Right lobe of liver (tissue), 6 donors: ENCODE measurements at regions not wholly inside any gene's neighbourhood (a gene's known extent, or its start where the extent isn't known, plus 50 kb on each side); places are given as distances from the start of the nearest gene placed in this dataset.

Experiments used
- ATAC-seq, 4 donors: fragments of 200-7000 bp; cut with Tn5 transposase; one replicate each; pipeline ENCODE4 v1.9.1; 2020; ENCODE audit warnings: mild to moderate bottlenecking in 4 of 4, moderate library complexity in 4 of 4
- DNase-seq, 3 donors: peaks; one replicate each; pipeline ENCODE4 v3.0.0-alpha.2; 2020
- H3K27ac ChIP-seq, 3 donors: fragments of 200-600 bp; one replicate each; pipeline ENCODE4 v1.8.0; 2022
- H3K27me3 ChIP-seq, 2 donors: fragments of 200-600 bp; one replicate each; pipeline ENCODE4 v1.8.0; 2022
- H3K36me3 ChIP-seq, 4 donors: fragments of 200-600 bp; sonication (generic) in 1 of 4; one replicate each; pipeline versions ENCODE4 v1.5.1 to v1.8.0; 2017 to 2022; ENCODE audit warnings: control low read depth in 1 of 4
- H3K4me1 ChIP-seq, 4 donors: fragments of 200-600 bp; sonication (generic) in 1 of 4; one replicate each; pipeline versions ENCODE4 v1.5.1 to v1.8.0; 2017 to 2022; ENCODE audit warnings: control low read depth in 1 of 4
- H3K4me3 ChIP-seq, 3 donors: fragments of 200-600 bp; one replicate each; pipeline ENCODE4 v1.8.0; 2022
- H3K9me3 ChIP-seq, 4 donors: fragments of 200-600 bp; sonication (generic) in 1 of 4; one replicate each; pipeline versions ENCODE4 v1.5.1 to v1.8.0; 2017 to 2022; ENCODE audit warnings: control low read depth in 1 of 4
- POLR2A ChIP-seq: fragments of 450-650 bp; IDR thresholded peaks from one replicate; pipeline ENCODE4 v1.6.1; 2017; ENCODE audit warnings: antibody characterized with exemption, mild to moderate bottlenecking
- WGBS: methylation state at CpG from one replicate; pipeline ENCODE4 v1.1.6; 2018; ENCODE audit warnings: low coverage, low lambda C conversion rate; ENCODE audit not compliant: insufficient coverage; ENCODE audit errors: missing lambda C conversion rate; 5-methylcytosine and 5-hydroxymethylcytosine counted together
- intact Hi-C, 2 donors: fragments of 100-400 bp; cut with DNase I; formaldehyde crosslinking; loops; one replicate each; pipeline versions ENCODE4 v1.11.2 to v1.14.1; 2022
- TF ChIP-seq, protein P1 (sequence below), 4 donors: fragments of 200-600 bp in 3 of 4; fragments of 450-650 bp in 1 of 4; IDR thresholded peaks; one replicate each; pipeline versions ENCODE4 v1.5.1 to v1.8.0; 2016 to 2022; ENCODE audit warnings: antibody characterized with exemption in 4 of 4, mild to moderate bottlenecking in 2 of 4
- donor health status: DM: no; HTN: yes; CAD: no.
- donor health status: DM: no; HTN: no; CAD: no.
- donor health status: DM: no; HTN: no; CAD: no.
- donor health status: DM: no; HTN: yes; CAD: no.
- donor health status: DM: no; HTN: yes; CAD: no.

DNA sequence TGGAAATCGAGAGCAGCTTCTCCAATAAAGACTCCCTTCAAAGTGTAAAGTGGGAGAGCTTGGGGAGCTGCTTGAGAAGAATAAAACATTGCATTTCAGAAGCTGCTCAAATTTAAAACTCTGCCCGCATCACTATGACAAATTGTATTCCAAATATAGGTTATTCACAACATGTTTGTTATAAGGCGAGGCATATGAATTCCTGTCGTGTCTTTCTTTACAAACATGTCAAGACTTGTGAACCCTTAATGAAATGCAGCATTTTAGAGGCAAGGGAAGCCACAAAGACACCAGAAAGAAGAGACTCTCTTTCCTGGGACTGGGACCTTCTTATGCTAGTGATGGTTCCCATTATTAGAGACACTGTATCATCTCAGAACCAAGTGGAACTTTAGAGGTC is 311.2 kb downstream of the DHX15 start:
- DNase-seq (no peak), ATAC-seq (no peak)
- no peak for TF ChIP-seq POLR2A
- TF ChIP-seq, protein P1, sequence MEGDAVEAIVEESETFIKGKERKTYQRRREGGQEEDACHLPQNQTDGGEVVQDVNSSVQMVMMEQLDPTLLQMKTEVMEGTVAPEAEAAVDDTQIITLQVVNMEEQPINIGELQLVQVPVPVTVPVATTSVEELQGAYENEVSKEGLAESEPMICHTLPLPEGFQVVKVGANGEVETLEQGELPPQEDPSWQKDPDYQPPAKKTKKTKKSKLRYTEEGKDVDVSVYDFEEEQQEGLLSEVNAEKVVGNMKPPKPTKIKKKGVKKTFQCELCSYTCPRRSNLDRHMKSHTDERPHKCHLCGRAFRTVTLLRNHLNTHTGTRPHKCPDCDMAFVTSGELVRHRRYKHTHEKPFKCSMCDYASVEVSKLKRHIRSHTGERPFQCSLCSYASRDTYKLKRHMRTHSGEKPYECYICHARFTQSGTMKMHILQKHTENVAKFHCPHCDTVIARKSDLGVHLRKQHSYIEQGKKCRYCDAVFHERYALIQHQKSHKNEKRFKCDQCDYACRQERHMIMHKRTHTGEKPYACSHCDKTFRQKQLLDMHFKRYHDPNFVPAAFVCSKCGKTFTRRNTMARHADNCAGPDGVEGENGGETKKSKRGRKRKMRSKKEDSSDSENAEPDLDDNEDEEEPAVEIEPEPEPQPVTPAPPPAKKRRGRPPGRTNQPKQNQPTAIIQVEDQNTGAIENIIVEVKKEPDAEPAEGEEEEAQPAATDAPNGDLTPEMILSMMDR (IDR thresholded peaks at IDR 0.05), result no peak
- no peaks in the 10 kb centered on the region for H3K4me1 ChIP-seq
- no peaks in the 10 kb centered on the region for H3K9me3 ChIP-seq
- H3K36me3 ChIP-seq, result no peaks in the 10 kb centered on the region
- H3K27me3 ChIP-seq, result no peaks in the 10 kb centered on the region
- intact Hi-C loops, result loop anchor here (10.0 kb wide), 1 partner anchor 58 kb away; no protein-coding TSS in a partner anchor
- WGBS, result 80% methylated on average over 4 of the region's 4 CpGs
- H3K4me3 ChIP-seq, result no peak overlapping the region
- no peak overlapping the region for H3K27ac ChIP-seq

DNA sequence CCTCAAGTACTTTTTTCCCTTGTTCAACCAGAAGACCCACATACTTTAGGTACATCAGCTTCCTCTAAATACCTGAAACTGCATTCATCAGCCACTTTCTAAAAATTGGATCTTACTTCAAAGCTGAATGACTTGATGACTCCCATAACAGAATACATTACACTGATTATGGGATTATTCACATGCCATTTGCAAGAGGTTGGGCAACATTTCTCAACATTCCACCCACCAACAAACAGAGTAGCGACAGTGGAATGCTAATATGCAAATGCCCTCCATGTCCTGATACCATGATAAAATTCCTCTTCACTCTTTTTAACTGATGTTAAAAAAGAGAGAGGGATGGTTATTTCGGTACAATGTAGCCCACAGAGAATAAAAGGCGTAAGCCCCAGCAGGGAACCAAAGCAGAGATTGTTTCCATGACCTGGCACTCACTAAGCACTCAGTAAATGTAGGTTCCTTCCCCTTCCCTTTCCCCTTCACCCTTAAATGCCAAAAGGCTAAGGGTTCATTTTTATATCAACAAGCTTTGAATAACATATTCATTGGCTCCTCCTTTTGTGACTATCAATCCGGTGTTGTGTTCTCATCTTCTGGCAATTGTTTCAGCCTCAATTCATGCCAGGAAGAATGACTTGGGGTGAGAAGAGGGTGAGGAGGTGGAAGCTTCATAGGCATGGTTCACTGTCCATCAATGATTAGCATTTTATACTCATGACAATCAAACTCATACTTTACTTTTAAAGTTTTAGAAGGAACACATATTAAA is 317.2 kb downstream of the DHX15 start:
- Histone ChIP-seq H3K4me3 (no peak overlapping the region), H3K27me3 (no peaks in the 10 kb centered on the region), H3K4me1 (no peaks in the 10 kb centered on the region), H3K27ac (no peak overlapping the region), H3K36me3 (no peaks in the 10 kb centered on the region), H3K9me3 (no peaks in the 10 kb centered on the region)
- intact Hi-C loops, result no loop called here
- no peak for TF ChIP-seq POLR2A
- TF ChIP-seq, protein P1 (IDR thresholded peaks at IDR 0.05), result no peak
- no peak for ATAC-seq
- DNase-seq, result no peak
- 66% methylated on average over 3 of the region's 4 CpGs for whole genome bisulfite sequencing

DNA sequence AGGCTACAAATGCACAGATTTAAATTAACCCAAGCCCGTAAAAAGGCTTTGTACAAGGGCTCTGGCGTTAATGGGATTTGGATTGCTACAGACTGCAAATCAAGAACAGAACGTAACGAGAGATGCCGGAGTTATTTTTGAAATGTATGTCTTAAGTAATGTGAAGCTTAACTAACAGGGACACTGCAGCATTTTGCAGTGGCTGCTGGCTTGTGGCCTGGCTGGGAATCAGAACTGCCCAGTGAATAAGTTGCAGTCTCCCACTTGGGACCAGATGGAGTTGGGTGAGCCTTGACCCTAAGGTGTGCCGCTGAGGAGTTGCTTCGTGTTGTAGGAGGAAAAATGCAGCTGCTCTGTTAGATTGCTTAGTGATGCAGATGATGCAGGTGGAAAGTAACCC is 318.4 kb downstream of the DHX15 start:
- Histone ChIP-seq H3K27me3 (no peaks in the 10 kb centered on the region), H3K4me3 (no peak overlapping the region), H3K9me3 (no peaks in the 10 kb centered on the region), H3K36me3 (no peaks in the 10 kb centered on the region), H3K27ac (no peak overlapping the region), H3K4me1 (no peaks in the 10 kb centered on the region)
- WGBS, result 75% methylated on average over 2 of the region's 7 CpGs
- no peak for DNase-seq
- TF ChIP-seq POLR2A, result no peak
- TF ChIP-seq, protein P1 (IDR thresholded peaks at IDR 0.05), result no peak
- no peak for ATAC-seq
- intact Hi-C loops, result no loop called here

DNA sequence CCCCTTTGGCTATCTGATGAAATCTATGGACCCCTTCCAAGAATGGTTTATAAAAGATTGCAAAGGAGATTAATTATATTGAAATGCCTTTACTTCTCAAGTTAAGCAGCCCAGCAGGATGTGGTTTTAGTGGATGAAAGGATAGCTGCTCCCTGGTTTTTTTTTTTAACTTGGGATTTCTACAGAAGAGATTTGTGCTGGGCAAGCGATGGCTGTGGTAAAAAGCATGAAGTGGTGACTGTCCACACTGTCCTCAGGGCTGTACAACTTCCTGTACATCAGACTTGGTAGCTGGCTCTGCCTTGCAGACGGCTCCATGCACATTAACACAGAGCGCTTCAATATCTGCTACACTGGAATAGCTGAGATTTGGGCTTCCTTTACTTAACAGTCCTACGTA is 321.7 kb downstream of the DHX15 start:
- TF ChIP-seq, protein P1 (IDR thresholded peaks at IDR 0.05), result no peak
- TF ChIP-seq POLR2A, result no peak
- Histone ChIP-seq H3K27ac (no peak overlapping the region), H3K4me3 (no peak overlapping the region), H3K4me1 (no peaks in the 10 kb centered on the region), H3K9me3 (no peaks in the 10 kb centered on the region), H3K36me3 (no peaks in the 10 kb centered on the region), H3K27me3 (no peaks in the 10 kb centered on the region)
- DNase-seq (no peak), ATAC-seq (no peak)
- 86% methylated on average over 4 of the region's 4 CpGs for WGBS
- intact Hi-C loops, result no loop called here
